AG09309 (cell line): ENCODE measurements at regions not wholly inside any gene's neighbourhood (a gene's known extent, or its start where the extent isn't known, plus 50 kb on each side); places are given as distances from the start of the nearest gene placed in this dataset.

Experiments used
- DNase-seq: peaks from one replicate; pipeline ENCODE4 v3.0.0-alpha.2; 2010; ENCODE audit warnings: low read depth
- H3K4me3 ChIP-seq: 2 replicates; pipeline ENCODE4 v1.5.1; 2011; ENCODE audit warnings: mild to moderate bottlenecking, low read depth, low read length, moderate library complexity; ENCODE audit not compliant: control insufficient read depth
- CTCF ChIP-seq: IDR thresholded peaks from 2 replicates; pipeline ENCODE4 v1.5.1; 2011; ENCODE audit warnings: mild to moderate bottlenecking, low read depth, low read length, inconsistent platforms; ENCODE audit not compliant: insufficient read depth, control insufficient read depth; ENCODE audit errors: missing control alignments

DNA sequence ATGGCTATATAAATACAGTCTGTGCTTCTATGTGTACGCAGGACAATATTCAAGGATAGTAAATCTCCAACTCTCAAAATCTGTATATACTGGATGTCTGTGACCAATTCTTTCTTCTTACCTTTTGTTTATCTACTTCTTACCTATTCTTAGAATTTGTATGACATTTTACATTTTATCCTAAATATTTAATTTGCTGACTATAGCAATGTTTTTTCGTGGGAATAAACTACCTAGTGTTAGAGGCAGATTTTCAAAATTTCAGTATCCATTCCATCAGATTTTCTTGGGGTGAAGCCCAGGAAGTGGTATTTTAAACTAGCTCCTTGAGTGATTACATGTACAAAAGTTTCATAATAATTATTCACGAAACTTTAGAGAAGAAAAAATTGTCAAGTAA, 334.5 kb upstream of the BCHE start:
- no peak overlapping the region for H3K4me3 ChIP-seq
- no peak for DNase-seq
- TF ChIP-seq CTCF, result no peak

DNA sequence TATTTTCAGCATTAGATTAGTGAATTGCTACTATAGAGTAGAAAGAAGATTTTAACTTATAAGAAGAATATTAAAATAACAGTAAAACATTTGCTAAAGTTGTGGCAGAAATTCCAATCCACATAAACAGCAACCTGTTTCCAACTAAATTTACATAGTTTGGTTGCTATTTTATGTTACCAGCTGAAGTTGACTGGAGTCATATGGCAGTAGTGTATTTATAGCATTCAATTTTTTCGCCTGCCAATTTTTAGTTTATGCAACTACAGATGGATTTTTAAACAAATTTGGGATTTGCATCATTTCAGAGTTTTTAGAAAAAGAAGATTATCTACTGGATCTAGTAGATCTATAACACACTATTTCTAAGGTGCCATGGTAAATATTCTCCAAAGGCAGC, 332.5 kb upstream of the BCHE start:
- H3K4me3 ChIP-seq, result no peak overlapping the region
- no peak for DNase-seq
- TF ChIP-seq CTCF, result no peak

DNA sequence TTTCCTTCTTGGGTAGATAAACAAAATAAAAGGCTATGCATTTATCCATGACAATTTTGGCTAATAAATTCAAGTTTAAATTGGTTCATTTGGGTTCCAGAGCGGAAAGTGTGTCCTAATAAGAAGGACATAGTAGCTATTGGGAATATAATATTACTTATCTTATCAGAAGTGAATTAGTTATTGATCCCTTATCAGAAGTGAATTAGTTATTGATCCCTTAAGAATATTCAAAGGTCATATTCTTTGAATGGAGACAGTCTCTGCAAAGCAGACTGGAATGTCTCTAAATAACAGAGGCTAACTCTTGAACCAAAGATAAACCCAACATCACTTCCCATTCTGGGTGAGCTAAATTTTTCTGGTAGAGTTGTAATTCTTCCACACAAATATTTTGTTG, 290.7 kb upstream of the BCHE start:
- TF ChIP-seq CTCF, result no peak
- H3K4me3 ChIP-seq, result no peak overlapping the region
- DNase-seq, result no peak

DNA sequence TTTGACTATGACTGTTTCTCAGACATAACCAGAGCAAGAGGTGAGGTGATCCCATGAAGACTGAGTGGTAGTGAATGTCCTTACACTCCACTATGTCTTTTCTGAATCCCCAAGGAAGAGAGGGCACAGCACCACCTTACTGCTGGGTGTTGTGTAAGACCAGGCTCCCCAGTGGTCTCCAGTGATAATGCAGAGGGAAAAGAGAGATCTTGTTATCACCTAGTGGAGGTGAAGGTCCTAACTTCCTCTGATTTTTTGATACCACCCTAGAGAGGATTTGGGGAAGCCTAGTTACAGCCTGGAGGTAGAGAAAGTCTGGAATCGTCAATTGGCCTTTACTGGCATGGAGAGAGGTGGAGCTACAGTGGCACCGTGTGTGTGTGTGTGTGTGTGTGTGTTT, 288.0 kb upstream of the BCHE start:
- H3K4me3 ChIP-seq, result no peak overlapping the region
- no peak for TF ChIP-seq CTCF
- no peak for DNase-seq

DNA sequence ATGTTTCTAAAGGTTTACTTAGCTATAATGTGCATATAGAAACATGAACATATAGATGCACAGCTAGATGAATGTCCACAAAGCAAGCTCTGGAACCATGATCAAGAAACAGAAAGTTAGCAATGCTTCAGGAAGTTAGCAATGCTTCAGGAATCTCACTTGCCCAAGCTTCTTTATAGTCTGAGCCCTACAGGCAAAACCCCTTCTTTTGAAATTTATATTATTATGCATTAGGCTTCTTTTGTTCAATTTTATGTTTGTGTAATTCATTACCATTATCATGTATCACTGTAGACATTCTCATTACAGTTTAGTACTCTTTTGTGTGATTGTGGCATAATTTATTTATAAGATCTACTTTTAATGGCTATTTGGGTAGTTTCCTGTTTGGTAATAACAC, 286.4 kb upstream of the BCHE start:
- TF ChIP-seq CTCF, result no peak
- H3K4me3 ChIP-seq, result no peak overlapping the region
- no peak for DNase-seq

DNA sequence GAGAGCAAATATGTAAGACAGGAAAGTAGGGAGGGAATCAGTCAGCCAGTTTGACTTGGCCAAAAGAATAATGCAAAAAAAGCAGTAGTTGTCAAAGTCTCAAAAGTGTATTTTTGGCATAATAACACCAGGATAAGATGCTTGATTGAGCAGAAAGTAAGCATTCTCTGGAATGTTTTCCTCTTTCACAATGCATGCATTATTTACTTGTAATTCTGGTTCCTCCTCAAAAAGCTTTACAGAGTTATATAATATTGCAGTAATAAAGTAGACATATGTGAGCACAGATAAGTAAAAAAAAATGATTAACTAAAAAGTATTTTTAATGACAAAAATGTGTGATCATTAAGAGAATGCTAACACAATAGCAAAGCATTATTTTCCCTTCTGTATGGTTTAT, 285.9 kb upstream of the BCHE start:
- no peak for DNase-seq
- no peak overlapping the region for H3K4me3 ChIP-seq
- no peak for TF ChIP-seq CTCF

GRCh38 chr3:166118049-166118448, 280.8 kb upstream of the BCHE start:
- no peak overlapping the region for H3K4me3 ChIP-seq
- no peak for DNase-seq
- TF ChIP-seq CTCF, result no peak
